ENCODE measurements at regions not wholly inside any gene's neighbourhood (a gene's known extent, or its start where the extent isn't known, plus 50 kb on each side); places are given as distances from the start of the nearest gene placed in this dataset.
"Not testable (repeated sequence)": the region's sequence is repeated elsewhere in the genome, so short reads cannot be mapped to it uniquely, and the experiment has no call there.

DNA sequence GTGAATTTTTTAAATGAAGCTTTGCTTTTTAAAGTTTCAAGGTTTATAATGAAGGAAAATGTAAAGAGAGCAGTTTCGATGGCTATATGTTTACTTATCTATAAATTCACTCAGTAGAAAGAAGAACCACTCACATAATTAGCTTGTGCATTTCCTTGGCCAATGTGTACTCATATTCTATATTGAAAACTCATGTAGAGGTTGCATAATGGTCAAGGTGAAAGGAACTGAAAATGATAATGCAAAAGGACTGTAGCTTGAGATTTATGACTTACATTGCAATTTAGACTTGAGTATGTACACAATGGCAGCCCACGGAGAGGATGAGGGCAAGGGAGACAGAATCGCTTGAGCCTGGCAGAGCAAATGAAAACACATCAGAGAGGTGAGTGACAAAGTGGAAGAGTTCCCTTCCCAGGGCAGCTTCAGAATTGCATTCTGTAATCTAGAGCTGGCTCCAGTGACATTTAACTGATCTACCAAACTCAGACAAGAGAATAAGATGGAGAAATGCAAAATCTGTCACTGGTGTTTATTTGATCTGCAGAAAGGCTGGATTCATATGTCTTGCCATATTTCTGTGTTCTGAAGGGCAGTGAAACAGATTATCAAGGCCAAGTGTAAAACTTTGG is 191.8 kb downstream of the TMEM200A start:
- DNase-seq (ENCODE audit: low read depth), result no peak

DNA sequence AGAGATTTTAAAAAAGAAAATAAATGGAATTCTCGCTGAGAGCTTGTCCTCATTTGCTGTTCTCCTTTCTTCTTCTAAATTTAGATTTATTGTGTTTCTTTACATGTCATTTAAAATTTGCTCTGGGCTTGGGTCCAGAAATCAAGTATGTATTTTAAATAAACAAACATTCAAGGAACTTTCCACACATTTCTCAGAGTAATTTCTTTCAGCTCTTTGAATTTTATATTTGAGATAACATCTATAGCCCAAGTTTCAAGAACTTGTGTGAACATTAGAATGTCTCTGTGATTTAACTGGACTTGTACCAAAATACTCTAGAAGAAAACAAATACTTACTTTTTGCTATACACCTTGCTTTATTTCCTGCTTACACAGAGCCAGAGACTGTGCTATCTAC is 192.3 kb downstream of the TMEM200A start:
- DNase-seq (ENCODE audit: low read depth), result no peak

DNA sequence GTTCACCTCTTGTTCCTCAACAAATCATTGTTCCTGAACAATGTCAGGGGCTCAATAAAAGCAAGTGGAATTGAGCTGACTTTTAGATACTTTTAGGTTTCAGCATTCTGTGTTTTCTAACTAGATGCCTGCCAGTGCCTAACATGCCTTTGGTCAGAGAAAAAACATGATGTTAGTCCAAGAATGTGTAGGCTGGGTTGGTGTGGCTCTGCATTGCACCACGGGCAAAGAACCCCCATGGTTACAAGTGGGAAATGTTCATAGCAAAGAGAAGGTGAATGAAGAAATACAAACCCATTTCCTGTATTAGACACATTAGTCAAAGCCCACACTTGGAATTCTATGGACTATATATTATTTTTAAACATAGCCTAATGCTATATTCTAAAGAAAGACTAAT is 193.3 kb downstream of the TMEM200A start:
- no peak for DNase-seq (ENCODE audit: low read depth)

DNA sequence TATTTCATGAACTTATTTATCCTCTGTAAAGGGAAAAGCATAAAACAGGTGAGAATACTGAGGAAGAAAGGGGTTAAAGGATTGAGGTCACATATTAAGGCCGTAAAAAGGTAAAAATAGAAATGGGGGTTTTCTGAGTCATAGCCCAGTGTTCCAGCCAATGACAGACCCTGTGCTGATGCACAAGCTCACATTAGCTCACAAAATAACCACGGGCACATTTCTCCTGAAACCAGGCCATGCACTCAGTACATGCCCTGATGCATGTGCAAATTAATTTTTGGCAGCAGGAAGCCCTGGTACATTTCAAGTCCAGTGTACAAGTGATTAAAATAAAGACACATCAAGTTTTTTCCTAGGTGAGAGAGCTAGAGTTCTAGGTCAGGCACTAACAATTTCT is 194.4 kb downstream of the TMEM200A start:
- no peak for DNase-seq (ENCODE audit: low read depth)

DNA sequence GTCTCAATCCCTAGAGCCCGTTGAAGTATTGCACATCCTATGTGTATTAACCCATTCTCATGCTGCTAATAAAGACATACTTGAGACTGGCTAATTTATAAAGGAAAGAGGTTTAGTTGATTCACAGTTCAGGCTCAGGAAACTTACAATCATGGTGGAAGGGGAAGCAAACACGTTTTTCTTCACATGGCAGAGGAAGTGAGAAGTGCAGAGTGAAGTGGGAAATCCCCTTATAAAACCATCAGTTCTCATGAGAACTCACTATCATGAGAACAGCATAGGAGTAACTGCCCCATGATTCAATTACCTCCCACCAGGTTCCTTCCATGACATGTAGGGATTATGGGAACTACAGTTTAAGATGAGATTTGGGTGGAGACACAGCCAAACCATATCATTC is 195.3 kb downstream of the TMEM200A start:
- not testable (repeated sequence) for DNase-seq (ENCODE audit: low read depth)

DNA sequence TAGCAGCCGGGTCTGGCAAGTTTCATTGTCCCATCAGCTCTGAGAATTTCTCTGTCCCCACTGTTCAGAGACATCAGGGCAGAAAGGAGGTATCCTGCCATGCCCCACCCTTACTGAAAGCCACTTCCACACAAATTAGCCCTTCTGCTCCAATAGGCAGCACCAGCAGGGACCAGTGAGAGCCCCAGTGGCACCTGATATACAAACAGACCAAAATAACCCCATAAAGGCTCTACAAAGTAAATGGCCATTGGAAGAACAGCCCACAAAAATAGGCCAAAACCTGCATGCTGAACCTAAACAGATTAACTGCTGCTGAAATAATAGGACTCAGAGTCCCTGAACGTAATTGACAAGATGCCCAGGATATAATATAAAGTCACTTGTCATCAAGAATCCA is 199.9 kb downstream of the TMEM200A start:
- no peak for DNase-seq (ENCODE audit: low read depth)

DNA sequence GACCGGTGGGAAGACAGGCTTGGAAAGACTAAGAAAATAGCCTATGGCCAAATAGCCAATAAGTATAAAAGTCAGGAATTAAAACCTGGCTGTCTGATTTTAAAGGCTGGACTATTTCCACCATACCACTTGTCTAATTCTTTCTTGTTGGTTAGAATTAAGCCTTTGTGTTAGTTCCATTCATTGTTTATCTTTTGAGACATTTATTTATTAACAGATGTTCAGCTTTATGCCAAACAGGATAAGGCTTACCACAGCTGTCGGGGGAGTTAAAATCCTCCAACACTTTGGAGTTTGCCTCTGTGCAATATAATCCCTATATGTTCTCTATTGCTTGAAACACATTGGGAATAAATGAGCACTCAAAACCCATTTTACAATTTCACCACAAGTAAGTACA is 208.3 kb downstream of the TMEM200A start:
- no peak for DNase-seq (ENCODE audit: low read depth)

DNA sequence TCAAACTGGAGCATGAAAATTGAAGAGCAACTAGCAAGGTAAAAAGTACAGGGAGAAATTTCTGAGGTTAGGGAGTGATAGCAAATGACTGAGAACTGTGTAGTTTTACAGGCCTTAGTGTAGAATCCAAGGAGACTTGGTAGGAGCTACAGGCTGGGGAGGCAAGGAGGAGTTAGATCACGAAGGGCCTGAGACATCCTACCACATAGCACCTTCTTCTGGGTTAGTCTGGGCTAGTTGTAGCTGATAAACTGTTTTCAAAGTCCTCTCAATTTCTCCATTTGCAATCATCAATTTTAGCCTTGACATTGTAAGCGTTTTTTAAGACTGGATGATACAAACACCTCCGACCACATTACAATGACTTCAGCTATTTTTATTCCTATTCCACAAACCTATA is 209.7 kb downstream of the TMEM200A start:
- no peak for DNase-seq (ENCODE audit: low read depth)

DNA sequence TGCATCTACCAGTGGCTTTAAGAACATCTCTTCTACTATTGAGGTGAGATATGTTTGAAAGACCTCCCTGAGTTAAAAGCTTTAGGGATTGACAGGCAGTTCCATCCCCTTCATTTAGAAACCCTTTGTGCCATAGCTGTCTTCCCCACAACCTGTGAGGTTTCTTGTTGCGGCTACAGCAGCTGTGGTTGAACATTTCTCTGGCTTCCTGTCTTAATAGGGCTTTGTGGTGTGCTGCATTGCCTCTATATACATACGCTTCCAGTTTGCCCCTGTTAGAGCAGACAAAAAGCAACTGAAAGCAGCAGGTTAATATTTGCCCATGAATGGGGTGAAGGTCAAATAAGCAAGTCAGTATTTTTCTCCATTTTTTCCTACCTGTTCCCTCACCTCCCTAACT is 210.2 kb downstream of the TMEM200A start:
- DNase-seq (ENCODE audit: low read depth), result peak; percentile 25

DNA sequence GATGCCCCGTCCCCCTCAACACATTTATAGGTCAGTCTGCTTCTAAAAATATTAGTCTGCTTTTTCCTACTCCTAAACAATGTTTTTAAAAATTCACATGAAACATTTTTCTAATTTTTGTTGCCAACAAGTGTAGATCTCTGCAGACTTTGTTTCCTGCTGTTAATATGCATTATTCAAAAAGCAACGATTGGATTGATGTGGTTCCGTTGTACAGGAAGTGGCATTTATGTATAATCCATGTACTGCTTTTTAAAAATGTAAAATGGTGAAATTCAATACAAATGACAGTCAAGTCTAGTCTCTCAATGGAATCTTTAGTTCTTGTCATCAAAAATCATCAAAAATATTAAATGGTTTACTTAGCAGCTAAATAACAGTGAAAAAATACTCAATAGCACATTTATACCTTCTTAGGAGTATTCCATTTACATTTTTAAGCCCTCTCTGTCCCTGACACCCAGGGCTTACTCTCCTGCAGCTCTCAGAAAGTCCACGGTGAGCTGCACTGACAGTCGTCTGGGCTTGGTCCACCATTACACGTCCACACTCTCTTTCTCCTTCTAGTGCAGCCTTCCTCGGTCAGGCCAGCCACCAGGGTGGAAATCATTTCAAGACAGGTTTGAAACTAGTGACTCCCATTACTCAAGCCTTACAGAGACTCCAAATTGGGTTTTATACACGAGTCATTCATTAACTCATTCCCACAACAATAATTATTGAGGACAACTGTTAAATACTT is 211.5 kb downstream of the TMEM200A start:
- no peak for DNase-seq (ENCODE audit: low read depth)

DNA sequence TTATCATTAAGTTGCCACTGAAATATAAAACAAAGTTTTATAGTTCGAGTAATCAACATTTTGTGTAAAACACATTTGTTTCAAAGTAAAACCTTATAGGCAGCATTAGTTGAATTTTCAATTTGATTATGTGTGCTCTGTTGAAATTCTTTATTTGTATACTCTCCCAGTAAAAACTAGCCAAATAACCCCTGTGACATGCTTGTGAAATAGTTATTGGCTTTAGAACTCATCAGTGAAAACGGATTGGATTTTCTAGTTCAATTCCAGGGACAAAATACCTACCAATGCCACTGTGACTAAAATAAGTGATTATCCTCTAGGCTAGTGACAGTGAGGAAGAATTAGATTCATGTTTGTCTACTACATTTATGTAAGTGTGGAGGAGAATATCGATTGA is 212.9 kb downstream of the TMEM200A start:
- DNase-seq (ENCODE audit: low read depth), result no peak

DNA sequence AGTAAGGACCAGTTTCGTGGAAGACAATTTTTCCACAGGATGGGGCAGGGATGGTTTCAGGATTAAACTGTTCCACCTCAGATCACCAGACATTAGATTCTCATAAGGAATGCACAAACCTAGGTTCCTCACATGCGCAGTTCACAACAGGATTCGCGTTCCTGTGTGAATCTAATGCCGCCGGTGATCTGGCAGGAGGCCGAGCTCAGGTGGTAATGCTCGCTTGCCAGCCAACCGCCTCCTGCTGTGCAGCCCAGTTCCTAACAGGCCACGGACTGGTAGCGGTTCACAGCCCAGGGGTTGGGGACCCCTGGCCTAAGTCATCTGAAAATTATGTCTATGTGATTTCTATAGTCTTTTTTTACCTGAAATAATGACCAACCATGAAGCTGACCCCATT is 217.5 kb downstream of the TMEM200A start:
- no peak for DNase-seq (ENCODE audit: low read depth)

DNA sequence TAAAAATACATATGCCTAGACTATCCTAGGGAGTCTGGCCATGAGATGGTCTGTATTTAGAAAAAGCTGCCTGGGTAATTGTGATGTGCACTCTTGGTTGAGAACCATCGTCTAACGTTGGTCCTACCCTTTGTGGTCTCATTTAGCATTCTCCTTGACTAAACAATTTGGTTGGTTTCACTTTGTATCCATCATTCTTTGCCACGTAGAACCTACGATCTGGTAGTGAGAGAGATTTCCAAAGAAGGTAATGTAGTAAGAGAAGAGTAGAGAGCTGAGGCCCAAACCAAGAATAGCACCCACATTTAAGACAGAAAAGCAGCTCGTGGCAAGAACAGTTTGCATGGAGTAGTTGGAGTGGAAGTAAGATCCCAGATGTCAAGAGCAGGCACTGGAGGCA is 219.8 kb downstream of the TMEM200A start:
- no peak for DNase-seq (ENCODE audit: low read depth)

DNA sequence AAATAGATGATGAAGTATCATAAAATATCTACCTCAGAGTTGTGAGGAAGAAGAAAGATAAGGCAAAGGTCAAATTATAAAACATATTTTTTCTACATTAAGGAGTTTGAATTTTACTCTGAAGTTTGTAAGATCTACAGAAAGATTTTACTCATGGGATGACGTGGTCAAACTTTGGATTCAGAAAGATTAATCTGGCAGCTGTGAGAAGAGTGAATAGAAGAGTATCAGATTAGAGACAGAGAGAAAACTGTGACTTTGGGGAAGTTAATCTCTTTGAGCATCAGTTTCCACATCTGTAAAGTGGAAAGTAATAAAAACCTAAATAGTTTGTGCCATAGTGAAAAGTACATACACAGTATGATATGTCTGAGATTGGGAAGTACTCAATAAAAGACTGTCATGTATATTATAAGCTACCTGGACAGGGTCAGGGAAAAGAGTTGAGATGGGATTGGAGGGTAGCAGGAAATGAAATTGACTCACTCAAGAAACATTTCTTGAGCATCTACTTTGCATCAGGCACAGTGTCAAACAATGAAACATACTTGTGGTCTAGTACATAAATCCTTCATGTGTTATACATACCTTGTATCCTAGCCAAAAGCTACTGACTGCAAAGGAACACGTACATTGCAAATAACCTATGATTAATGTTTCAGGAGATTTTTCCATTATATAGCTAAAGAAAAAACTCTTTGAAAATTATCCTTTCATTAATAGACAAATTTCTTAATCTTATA is 222.1 kb downstream of the TMEM200A start:
- DNase-seq (ENCODE audit: low read depth), result no peak

DNA sequence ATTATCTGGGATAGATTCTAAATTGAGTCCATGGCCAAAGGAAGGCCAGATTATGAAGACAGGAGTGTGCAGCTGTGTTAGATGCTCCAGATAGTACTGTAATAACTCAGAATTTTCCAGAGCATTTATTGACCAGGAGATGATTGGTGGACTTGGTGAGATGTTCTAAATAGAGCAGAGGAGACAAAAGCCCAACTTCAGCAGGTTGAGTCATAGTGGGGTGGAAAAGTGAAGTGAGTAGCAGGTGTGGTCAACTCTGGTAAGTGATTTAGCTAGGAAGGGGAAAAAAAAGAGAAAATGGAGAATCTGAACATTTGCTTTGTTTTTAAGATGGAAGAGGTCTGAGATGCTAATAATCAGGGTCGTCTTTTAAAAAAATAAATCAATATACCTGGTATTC is 227.4 kb downstream of the TMEM200A start:
- no peak for DNase-seq (ENCODE audit: low read depth)

DNA sequence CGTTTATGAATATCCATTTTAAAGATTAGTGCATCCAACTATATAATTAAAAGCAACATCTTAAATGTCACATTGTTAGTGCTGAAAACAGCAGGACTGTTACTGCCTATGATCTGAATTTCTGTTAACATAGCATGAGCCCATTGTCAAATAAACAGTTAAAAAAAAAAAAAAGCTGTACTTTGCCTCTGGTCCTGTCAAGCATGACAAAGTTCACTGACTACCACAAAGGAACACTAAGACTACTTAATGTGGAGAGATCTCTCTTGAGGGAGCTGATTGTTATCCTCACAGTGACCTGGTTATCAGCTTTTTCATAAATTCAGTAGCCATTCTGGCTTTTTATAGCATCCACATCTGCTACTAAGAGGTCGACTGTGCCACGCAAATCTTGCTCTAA is 228.1 kb downstream of the TMEM200A start:
- DNase-seq (ENCODE audit: low read depth), result no peak

DNA sequence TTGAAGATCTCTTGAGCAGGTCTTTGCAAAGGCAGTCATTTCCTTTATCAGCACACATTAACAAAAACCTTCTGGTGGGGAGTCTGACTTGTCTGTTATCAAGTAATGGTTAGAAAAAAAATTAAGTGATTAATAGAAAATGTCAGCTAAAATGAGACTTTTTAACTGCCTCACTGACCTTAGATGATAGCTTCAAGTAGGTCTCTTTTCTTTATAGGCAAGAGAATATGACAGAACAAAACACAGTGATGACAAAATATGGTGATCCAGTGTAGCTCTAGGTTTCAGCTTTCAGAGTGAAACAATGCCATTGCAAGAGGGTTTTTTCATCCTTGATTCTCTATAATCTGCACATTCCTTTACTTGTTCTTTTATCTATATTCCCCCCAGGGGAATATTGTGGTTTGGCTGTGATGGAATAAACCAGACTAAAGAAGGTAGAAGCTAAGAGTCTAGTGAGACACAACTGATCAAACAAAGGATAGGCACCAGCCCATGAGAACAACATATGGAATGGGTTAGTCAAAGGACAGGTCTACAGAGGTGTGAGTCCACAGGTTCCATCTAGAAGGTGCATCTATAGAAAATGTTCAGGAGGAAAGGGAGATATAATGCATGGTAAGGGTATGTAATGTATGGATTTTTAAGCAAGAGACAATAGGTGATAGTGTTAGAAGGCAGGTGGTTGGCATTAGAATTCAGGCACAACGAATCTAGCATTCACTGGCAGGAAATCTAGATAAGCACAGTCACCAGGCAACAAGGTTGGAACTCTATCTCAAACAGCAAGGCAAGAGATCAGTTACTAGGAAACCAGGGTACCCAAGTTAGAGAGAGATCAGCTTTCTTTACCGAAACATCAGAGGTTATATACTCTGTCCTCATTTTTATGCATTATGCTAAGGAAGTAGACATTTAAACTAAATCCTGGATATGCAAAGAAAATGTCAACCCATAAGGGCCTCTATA is 228.9 kb upstream of the SMLR1 start:
- no peak for DNase-seq (ENCODE audit: low read depth)

DNA sequence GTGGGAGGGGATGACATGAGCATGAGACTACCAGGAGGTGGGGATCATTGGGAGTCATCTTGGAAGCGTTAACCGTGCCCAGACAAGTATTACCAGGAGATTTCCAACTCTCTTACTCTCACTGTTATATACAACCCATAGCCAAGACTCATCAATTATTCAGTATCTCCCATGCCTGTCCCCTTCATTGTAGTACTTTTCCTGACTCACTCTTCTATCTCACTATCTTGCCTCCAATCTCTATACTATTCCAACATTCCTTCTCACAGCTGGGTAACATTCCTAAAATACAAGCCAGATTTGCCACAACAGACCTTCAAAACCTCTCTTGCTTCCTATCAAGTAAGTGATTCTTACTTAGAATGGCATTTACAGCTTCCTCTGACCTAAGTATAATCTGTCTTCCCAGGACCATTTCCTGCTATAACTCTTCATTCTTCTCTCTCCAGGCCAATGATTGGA is 226.3 kb upstream of the SMLR1 start:
- DNase-seq (ENCODE audit: low read depth), result no peak

DNA sequence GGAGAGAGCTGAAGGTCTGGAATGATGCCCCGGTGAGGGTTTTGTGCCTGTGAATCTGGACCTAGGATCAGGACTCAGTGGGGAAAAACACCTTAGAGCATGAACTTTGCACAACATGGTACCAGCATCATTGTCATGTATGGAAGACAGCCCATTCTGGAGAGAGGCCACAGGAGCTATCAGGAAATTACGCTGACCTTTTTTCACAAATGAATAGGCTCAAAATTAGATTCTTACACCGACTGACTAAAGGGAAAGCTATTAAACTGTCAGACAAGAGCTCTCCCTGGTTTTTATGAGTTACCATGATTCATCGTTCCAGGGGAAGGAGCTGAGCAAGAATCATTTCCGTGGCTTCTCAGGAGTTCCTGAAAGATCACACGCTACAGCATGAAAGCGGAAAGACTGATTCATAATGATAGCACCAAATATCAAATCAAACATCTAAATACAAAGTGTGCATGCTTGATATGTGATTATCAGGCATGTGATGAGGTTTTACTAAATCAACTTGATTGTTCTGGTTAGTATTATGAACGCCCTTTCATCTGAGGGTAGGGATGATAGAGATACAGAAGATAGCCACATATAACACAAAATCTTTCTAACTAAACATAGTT is 224.9 kb upstream of the SMLR1 start:
- DNase-seq (ENCODE audit: low read depth), result no peak

DNA sequence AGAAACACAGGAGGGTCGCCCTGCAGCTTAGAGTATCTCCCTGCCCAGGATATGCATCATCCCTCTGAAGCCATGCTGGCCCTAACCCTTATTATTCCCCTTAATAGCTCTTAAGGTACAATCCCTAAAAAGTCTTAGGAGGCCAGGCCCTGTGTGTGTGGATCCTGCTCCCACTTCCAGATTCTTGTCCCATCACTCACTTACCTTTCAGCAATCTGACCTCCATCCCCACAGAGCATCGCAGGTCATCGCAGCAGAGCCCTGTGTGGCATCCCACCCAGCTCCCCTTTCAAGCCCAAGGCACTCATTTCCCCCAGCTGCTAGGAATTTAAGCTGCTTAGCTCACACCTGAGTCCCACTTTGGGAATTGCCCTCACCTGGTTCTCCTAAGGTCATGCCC is 223.8 kb upstream of the SMLR1 start:
- DNase-seq (ENCODE audit: low read depth), result no peak

DNA sequence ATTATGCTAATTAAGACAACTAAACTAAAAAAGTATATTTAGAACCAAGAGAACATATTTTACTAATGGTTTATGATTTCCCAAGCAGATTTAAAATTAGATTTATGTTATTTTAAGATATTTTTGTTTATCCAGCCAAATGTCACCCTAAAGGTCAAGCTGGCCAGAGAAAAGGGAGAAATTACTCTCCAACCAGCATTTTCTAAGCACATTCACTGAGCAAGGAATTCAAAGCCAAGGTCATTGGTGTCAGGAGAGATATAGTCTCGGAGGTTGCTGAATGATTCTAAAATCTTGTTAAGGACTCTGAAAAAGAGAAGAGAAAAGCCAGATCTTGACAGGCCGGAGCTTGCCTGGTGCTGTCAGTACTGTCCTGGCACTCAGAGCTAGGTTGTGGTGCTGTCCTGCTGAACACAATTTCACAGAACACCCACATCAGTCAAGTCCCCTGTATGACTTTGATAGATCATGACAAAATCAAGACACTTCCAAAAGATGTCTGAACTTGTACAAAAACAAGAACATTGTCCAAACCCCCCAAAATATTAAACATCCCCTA is 222.3 kb upstream of the SMLR1 start:
- no peak for DNase-seq (ENCODE audit: low read depth)

Data from activated T-cell treated with anti-CD3 and anti-CD28 coated beads for 48 hours (primary cell).